Ammon's horn (tissue), 1 donor: ENCODE measurements at regions not wholly inside any gene's neighbourhood (a gene's known extent, or its start where the extent isn't known, plus 50 kb on each side); places are given as distances from the start of the nearest gene placed in this dataset.

Experiments
- DNase-seq: peaks from one replicate; pipeline ENCODE4 v3.0.0-alpha.2; 2016; ENCODE audit warnings: low spot score

DNA sequence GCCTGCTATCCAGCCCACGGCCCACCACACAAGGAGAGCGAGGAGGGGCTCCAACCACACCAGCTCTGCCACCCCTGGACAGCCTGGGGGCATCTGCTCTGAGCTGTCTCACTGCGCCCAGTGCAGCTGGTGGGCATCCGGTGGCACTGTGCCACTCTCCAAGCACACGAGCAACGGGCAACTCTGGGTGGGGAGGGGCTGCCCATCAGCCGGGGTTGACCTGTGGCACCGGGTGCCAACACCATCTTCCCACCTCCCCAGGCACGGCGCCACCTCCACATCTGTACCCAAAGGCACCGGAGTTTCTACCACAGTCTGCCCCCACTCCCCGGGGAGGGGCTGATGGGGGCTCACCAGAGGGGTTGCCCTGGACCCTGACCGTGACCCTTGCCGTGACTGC, 241.8 kb downstream of the RBFOX3 start:
- DNase-seq, result no peak

GRCh38 chr17:79368521-79368920, 242.3 kb downstream of the RBFOX3 start:
- DNase-seq, result no peak

- no peak for DNase-seq
Measured at GRCh38 chr17:79366988-79367571, 243.8 kb downstream of the RBFOX3 start.

DNA sequence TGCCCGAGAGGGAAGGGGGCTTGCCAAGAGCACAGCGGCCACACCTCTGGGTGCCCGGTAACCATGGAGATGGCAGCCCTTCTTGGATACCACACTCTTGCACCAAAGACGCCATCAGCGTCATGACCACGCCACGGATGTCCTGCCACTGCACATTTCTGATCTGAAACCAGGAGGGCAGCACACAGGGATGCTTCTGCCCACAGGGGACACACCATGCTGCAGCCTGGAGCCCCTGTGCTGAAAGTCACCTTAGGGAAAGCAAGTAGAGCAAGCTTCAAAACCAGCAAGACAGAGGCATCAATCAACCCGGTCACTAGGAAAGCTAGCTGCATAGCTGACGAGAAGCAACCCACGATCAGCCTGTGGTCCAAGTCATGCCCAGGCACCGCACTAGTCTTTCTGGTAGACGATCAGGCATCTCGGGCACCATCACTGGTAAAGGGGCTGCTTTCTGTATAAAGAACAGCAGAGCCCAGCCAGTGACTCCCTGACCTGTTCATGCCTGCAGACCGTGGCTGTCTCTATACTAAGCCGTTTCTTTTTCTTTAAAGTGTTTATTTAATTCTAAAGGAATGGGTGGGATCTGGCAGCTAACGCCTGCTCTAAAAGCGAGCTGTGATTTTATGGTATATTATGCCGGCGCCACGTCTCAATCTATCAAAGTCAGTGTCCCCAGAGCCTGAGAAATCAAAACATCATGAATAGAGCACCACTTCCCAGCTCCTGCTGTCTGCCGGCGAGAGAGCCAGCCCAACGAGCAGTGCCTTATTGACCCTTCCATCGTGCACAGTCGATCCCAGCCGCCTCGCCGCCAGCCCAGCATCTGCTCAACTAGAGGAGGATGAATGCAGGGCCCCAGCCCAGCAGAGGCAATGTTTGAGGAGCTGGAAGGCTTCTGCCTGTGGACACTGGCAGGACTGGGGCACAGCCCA, 244.7 kb downstream of the RBFOX3 start:
- DNase-seq, result no peak

GRCh38 chr17:79365351-79365750, 245.5 kb downstream of the RBFOX3 start:
- DNase-seq, result no peak

DNA sequence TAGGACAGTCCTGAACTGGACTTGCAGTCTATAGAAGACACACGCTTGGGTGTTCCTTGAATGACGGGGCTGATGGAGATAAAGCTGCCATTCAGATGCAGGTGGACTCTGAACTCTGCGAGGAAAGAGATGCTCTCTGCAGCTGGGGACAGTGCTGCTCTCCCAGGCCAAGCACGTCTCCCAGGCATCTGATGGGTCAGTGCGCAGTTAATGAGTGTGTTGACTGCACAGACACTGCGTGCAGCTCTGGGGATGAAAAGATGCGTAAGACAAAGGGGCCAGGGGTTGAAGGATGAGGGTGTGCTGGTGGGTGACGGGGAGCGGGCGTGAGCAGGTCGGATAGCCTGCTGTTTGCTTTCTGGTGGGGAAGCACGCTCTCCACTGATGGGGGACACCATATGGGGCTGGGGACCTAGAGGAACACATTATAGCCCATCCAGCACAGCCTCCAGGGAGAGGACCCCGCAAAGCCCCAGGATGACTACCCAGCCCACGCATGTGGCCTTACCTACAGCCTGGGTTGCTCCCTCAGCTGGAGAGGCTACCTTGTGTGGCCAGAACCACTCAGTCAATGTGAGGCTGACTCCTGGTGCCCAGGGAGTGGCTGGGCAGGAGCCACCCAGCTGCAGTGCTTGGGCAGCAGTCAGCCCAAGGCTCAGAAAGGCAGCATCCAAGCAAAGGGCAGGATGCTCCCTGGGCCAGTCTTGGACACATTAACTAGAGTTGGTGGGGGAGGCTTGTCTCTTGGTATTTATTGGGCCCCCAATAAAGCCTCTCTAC, 246.3 kb downstream of the RBFOX3 start:
- DNase-seq, result no peak

DNA sequence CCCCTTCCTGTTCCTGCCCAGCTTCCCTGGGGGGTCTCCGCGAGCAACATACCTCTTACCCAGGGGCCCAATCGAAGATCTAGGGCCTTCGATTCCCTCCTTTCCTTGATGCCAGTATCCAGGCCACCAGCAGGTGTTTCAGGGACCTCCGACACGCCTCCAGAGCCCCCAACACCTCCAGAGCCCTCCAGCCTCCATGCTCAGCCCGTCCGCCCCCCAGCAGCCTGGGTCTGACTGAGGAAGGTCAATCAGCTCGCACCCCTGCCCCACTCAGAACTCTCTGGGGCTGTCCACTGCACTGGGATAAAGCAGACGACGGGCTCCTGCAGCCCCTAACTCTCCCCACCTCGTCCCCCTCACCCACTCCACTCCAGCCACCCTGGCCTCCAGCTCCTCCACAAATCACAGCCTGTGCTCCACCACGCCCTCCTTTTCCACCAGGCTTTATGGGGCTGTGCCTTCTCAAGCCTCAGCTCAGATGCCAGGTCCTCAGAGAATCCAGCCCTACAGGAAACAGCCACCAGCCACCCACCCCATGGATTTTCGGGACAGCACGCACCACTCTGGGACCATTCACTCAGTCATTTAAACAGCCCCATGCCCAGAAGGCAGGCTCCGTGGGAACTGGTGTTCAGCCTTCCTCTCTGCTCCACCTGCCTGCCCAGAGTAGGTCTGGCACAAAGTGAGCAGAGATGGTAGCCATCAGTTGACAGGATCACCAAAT, 247.1 kb downstream of the RBFOX3 start:
- no peak for DNase-seq

GRCh38 chr17:79362772-79363305, 248.0 kb downstream of the RBFOX3 start:
- DNase-seq, result no peak

DNA sequence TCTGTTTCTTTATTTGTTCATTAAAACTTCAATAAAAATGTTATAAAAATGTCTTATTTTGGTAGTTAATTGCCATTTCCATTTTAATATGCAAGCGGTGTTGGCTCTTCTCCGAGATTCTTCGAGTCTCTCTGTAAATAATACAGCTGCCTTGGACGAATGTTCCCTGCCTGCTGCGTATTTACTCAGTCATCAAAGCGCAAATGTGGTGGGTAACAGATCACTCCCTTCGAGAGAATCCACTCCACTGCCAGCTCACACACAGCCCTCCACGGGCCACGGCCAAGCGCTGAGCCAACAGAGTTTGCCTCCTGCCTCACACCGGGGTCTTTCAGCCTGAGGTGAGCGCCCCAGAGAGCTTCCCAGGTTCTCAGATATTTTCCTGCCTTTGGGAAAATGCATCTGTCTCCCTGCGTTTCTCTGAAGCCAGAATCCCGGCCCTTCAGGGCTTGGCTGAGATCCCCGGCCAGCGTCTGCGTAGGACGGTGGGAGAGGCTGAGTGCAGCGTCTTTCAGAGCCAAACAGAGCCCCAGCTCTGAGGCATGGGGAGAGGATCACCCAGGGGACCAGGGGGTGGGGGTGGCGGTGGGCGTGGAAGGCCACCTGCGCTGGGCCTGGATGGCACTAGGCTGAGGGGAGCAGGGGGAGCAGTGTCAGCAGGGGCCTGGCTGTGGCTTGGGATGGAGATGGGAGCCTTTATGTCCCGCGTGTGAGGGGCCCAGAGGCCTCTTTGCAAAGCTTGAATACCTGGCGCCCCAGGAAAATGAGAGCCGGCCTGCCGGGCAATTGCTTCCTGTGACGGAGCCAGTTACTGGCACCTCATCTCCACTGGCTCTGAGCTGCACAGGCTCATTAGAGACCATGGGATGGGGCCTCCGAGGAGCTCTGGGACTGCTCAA, 248.7 kb downstream of the RBFOX3 start:
- peak; percentile 35 for DNase-seq

- DNase-seq, result no peak
Measured at GRCh38 chr17:79361221-79361734, 249.6 kb downstream of the RBFOX3 start.

DNA sequence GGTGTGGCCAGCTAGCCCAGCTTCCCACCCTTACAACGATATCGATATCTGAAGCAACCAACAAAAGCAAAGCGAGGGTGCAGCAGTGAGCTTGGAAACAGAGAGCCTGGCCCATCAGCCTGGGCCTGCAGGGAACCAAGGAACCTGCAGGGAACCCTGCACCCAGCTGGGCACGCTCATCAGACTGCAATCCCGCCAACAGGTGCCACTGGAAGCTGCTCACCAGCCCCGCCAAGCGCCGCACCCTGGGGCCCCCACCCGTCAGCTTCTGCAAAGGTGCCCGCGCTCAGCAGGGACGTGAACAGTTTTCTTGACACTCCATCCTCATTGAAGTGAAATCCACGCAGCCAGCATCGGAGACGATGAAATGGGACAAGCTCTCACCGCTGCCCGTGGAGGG, 250.7 kb downstream of the RBFOX3 start:
- no peak for DNase-seq

DNA sequence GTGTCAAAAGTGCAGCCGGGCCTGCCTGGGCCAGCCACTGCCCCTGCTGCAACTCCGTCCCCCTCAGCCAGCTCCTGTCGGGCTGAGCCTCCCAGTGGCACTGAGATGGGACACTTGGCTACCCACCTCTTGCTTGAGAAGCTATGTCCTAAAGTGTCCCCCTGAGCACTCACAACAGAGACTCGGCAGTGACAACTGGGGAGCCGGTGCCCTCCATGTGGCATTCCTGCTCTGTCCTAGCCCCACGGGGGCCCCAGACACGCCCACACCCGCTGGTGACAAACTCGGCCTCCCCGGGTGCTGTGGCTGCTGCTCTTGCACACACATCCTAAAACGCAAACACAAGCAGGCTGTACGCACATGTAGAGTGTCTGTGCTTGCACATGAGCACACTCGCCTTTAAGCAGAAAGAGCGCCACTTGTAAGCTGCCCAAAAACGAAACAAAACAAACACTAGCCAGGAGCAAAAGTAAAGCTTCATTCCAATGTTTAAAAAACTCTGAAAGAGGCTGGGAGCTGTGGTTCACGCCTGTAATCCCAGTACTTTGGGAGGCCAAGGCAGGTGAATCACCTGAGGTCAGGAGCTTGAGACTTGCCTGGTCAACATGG, 253.9 kb downstream of the RBFOX3 start:
- DNase-seq, result no peak

- no peak for DNase-seq
Measured at GRCh38 chr17:79355165-79355564, 255.7 kb downstream of the RBFOX3 start.

GRCh38 chr17:79354173-79354820, 256.6 kb downstream of the RBFOX3 start:
- no peak for DNase-seq

DNA sequence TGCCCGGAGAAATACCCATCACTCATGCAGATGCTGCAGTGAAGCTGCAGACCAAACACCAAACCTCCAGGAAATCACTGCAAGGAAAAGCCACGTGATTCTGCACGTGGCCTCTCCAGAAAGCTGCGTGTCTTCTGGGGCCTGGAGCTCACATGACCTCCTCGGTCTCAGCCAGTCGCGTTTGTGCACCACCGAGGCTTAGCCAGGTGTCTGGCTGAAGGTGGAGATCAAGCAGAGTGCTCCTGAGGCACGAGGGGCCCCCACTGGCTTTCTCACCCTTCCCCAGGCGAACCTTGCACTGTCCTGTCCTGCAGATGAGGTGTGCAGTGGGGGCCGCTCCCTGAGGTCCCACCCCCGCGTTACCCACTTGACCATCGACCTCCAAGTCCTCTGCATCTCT, 257.3 kb downstream of the RBFOX3 start:
- no peak for DNase-seq

DNA sequence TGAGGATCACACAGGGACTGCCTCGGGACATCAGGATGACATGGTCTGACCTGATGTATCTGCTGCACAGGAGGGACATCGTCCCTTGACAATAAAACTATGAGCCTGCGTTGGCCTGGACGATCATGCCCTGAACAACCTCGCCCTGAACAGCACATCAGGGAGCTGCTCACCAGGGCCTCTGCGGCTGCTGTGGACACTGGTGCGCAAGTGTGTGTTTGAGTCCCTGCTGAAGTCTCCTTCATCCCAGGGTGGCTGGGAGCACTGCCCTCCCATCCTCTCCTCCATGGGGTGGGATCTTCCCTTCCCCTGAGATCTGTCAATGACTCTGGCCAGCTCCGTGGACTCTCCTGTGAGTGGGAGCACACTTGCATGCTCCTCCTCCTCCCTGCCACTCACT, 257.8 kb downstream of the RBFOX3 start:
- DNase-seq, result no peak

DNA sequence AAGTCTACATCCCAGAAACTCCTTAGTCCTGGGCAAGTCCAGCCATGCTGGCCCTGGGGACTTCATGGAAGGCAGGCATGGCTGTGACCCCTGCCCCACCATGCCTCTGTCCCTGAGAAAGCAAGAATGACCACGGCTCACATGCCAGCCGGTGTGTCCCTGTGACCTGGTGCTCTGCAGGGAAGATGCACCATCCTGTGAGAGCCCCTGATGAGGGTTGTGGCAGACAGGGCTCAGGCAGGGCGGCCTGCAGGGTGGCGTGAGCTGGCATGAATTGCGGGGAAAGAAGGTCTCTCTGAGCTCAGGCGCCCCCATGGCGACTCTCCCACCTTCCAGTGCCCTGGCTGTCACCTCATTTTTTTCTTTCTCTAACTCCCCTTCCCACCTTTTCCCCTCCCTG, 260.3 kb downstream of the RBFOX3 start:
- DNase-seq, result no peak

DNA sequence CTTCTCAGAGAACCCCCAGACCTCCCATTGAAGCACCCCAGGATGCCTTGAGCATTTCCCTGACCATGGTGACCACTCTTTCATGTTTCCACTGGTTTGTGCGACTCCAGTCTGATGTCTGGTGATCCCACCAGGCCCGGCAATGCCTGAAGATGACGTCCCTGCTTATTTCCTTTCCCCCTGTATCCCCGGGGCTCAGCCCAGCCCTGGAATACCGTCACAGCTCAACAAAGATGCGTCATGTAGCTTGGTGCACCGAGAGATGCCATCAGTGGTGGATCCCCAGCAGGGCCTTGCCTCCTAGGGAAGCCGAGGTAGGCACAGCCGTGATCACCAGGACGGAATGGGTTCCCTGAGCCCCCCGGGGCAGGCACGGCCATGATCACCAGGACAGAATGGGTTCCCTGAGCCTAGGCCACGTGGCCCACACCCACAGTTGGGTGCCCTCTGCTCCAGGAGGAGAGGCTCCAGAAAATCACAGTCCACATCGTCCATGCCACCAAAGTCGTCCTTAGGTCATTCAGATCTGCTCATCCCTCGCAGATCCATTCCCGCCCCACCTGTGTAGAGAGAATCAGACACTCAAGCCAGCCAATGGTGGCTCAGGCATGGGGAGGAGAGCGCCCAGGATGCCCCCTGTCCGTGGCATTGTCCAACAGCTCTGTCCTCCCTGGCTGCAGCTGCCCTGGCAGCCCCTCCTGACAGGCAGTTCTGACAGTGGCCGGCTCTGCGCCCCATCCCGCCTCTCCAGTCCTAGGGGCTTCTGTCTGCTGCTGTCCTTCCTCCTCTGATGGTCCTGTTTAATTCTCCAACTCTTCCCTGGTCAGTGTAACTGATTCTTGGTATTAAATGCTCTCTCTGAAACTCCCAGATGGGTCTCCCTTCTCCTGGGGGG, 261.1 kb downstream of the RBFOX3 start:
- DNase-seq, result no peak

DNA sequence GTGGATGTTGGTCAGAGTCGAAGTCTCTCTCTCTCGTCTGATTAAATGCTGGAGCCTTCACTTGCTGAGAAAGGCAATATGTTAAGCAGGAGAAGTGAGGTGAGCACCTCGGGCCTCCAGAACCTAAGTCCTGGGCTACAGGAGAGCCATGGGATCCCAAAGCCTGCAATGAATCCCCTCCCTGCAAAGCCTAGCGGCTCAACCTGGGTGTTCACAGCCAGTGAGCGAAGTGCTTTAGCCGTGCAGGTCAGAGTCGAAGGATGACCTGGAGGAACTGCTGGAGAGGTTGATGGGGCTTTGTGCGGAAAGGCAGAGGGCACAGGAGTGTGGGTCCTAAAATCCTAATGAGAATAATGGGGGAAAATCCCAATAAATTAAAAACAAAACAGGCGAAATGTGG, 267.8 kb downstream of the ENGASE start:
- no peak for DNase-seq
